ENCODE measurements at regions not wholly inside any gene's neighbourhood (a gene's known extent, or its start where the extent isn't known, plus 50 kb on each side); places are given as distances from the start of the nearest gene placed in this dataset.

- H3K4me2 ChIP-seq (ENCODE audit: insufficient read depth, low read length): no peak overlapping the region
- no peak for ATAC-seq (ENCODE audit: insufficient read depth, low read depth)
- DNase-seq: no peak
Observed at GRCh38 chr3:190205739-190206138, 85.0 kb upstream of the P3H2 start.

GRCh38 chr3:190204200-190204599 is 83.5 kb upstream of the P3H2 start:
- H3K9me3 ChIP-seq (ENCODE audit: insufficient read depth, low read length, severe bottlenecking): no peaks in the 10 kb centered on the region
- H3K79me2 ChIP-seq (ENCODE audit: insufficient read depth, low read length): no peaks in the 10 kb centered on the region
- H3K4me1 ChIP-seq (ENCODE audit: insufficient read depth, low read length): no peaks in the 10 kb centered on the region
- no peaks in the 10 kb centered on the region for H3K27me3 ChIP-seq (ENCODE audit: insufficient read depth, low read length, poor library complexity)
- no peak overlapping the region for H3K9ac ChIP-seq (ENCODE audit: low read depth, low read length)
- no peak for DNase-seq
- ATAC-seq (ENCODE audit: insufficient read depth, low read depth): no peak
- H4K20me1 ChIP-seq (ENCODE audit: insufficient read depth, low read length): no peaks in the 10 kb centered on the region
- H3K27ac ChIP-seq (ENCODE audit: low read length): no peak overlapping the region
- no peaks in the 10 kb centered on the region for H3K36me3 ChIP-seq (ENCODE audit: insufficient read depth, low read length)
- no peak overlapping the region for H3K4me3 ChIP-seq (ENCODE audit: low read depth in 1 of 2, low read length in 2 of 2)
- H3K4me2 ChIP-seq (ENCODE audit: insufficient read depth, low read length): no peak overlapping the region
- TF ChIP-seq CTCF (IDR thresholded peaks at IDR 0.05; ENCODE audit: borderline replicate concordance, extremely low read depth, low read length, poor library complexity, severe bottlenecking) (no peak), EZH2 (IDR thresholded peaks at IDR 0.05; ENCODE audit: borderline replicate concordance, low read depth, low read length, severe bottlenecking) (no peak)
- H2AFZ ChIP-seq (ENCODE audit: low read depth, low read length): no peak overlapping the region

More at GRCh38 chr3:190205739-190206138, 85.0 kb upstream of the P3H2 start:
- Histone ChIP-seq H3K9ac (ENCODE audit: low read depth, low read length) (no peak overlapping the region), H3K4me3 (ENCODE audit: low read depth in 1 of 2, low read length in 2 of 2) (no peak overlapping the region), H3K9me3 (ENCODE audit: insufficient read depth, low read length, severe bottlenecking) (no peaks in the 10 kb centered on the region), H4K20me1 (ENCODE audit: insufficient read depth, low read length) (no peaks in the 10 kb centered on the region), H3K27ac (ENCODE audit: low read length) (no peak overlapping the region), H3K36me3 (ENCODE audit: insufficient read depth, low read length) (no peaks in the 10 kb centered on the region), H3K79me2 (ENCODE audit: insufficient read depth, low read length) (no peaks in the 10 kb centered on the region), H3K27me3 (ENCODE audit: insufficient read depth, low read length, poor library complexity) (no peaks in the 10 kb centered on the region), H3K4me1 (ENCODE audit: insufficient read depth, low read length) (no peaks in the 10 kb centered on the region), H2AFZ (ENCODE audit: low read depth, low read length) (no peak overlapping the region)
- TF ChIP-seq CTCF (IDR thresholded peaks at IDR 0.05; ENCODE audit: borderline replicate concordance, extremely low read depth, low read length, poor library complexity, severe bottlenecking) (no peak), EZH2 (IDR thresholded peaks at IDR 0.05; ENCODE audit: borderline replicate concordance, low read depth, low read length, severe bottlenecking) (no peak)

GRCh38 chr3:190197346-190197763 is 76.7 kb upstream of the P3H2 start:
- H3K4me3 ChIP-seq (ENCODE audit: low read depth in 1 of 2, low read length in 2 of 2): no peak overlapping the region
- DNase-seq (no peak), ATAC-seq (ENCODE audit: insufficient read depth, low read depth) (no peak)
- H3K27me3 ChIP-seq (ENCODE audit: insufficient read depth, low read length, poor library complexity): no peaks in the 10 kb centered on the region
- H3K9ac ChIP-seq (ENCODE audit: low read depth, low read length): no peak overlapping the region
- H4K20me1 ChIP-seq (ENCODE audit: insufficient read depth, low read length): no peaks in the 10 kb centered on the region
- TF ChIP-seq EZH2 (IDR thresholded peaks at IDR 0.05; ENCODE audit: borderline replicate concordance, low read depth, low read length, severe bottlenecking) (no peak), CTCF (IDR thresholded peaks at IDR 0.05; ENCODE audit: borderline replicate concordance, extremely low read depth, low read length, poor library complexity, severe bottlenecking) (no peak)
- H3K4me2 ChIP-seq (ENCODE audit: insufficient read depth, low read length): no peak overlapping the region
- no peak overlapping the region for H3K27ac ChIP-seq (ENCODE audit: low read length)
- no peak overlapping the region for H2AFZ ChIP-seq (ENCODE audit: low read depth, low read length)
- H3K9me3 ChIP-seq (ENCODE audit: insufficient read depth, low read length, severe bottlenecking): no peaks in the 10 kb centered on the region
- H3K36me3 ChIP-seq (ENCODE audit: insufficient read depth, low read length): no peaks in the 10 kb centered on the region
- no peaks in the 10 kb centered on the region for H3K4me1 ChIP-seq (ENCODE audit: insufficient read depth, low read length)
- H3K79me2 ChIP-seq (ENCODE audit: insufficient read depth, low read length): no peaks in the 10 kb centered on the region

GRCh38 chr3:190194506-190194905 is 73.8 kb upstream of the P3H2 start:
- DNase-seq: no peak
- no peak overlapping the region for H3K27ac ChIP-seq (ENCODE audit: low read length)
- no peak overlapping the region for H3K9ac ChIP-seq (ENCODE audit: low read depth, low read length)
- no peak for ATAC-seq (ENCODE audit: insufficient read depth, low read depth)
- no peak overlapping the region for H2AFZ ChIP-seq (ENCODE audit: low read depth, low read length)
- H3K9me3 ChIP-seq (ENCODE audit: insufficient read depth, low read length, severe bottlenecking): no peaks in the 10 kb centered on the region
- no peaks in the 10 kb centered on the region for H3K4me1 ChIP-seq (ENCODE audit: insufficient read depth, low read length)
- no peaks in the 10 kb centered on the region for H4K20me1 ChIP-seq (ENCODE audit: insufficient read depth, low read length)
- H3K79me2 ChIP-seq (ENCODE audit: insufficient read depth, low read length): no peaks in the 10 kb centered on the region
- no peak overlapping the region for H3K4me2 ChIP-seq (ENCODE audit: insufficient read depth, low read length)
- TF ChIP-seq CTCF (IDR thresholded peaks at IDR 0.05; ENCODE audit: borderline replicate concordance, extremely low read depth, low read length, poor library complexity, severe bottlenecking): no peak
- no peak for TF ChIP-seq EZH2 (IDR thresholded peaks at IDR 0.05; ENCODE audit: borderline replicate concordance, low read depth, low read length, severe bottlenecking)
- H3K4me3 ChIP-seq (ENCODE audit: low read depth in 1 of 2, low read length in 2 of 2): no peak overlapping the region
- no peaks in the 10 kb centered on the region for H3K36me3 ChIP-seq (ENCODE audit: insufficient read depth, low read length)
- H3K27me3 ChIP-seq (ENCODE audit: insufficient read depth, low read length, poor library complexity): no peaks in the 10 kb centered on the region
